22Rv1 (cell line): ENCODE measurements at regions not wholly inside any gene's neighbourhood (a gene's known extent, or its start where the extent isn't known, plus 50 kb on each side); places are given as distances from the start of the nearest gene placed in this dataset.

Experiments used
- ZFX ChIP-seq: fragments of 450-650 bp; IDR thresholded peaks from 2 replicates; pipeline ENCODE4 v1.6.1; 2017; ENCODE audit warnings: antibody characterized with exemption, borderline replicate concordance
- TF ChIP-seq, protein P1 (sequence below): fragments of 450-650 bp; IDR thresholded peaks from 2 replicates; pipeline ENCODE4 v1.5.1; 2017; ENCODE audit warnings: mild to moderate bottlenecking

DNA sequence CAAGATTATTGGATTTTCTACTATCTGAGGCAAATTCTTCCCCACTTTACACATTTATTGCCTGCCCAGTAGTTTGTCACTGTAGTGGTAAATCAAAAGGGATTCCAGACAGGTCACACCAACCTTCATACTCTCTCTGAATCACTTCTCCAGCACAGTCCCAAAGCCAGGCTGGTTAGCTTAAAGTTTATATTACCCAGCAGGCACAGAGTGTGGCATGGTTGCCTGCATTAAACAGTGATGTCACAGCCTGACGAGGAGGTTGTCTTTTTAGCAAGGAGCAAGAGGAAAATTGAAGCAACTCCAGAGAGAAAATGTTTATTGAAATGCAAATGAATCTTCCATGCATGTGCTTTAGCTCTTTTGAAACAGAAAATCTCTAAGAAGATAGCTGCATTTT lies 375.5 kb upstream of the CELF2 start:
- TF ChIP-seq, protein P1, sequence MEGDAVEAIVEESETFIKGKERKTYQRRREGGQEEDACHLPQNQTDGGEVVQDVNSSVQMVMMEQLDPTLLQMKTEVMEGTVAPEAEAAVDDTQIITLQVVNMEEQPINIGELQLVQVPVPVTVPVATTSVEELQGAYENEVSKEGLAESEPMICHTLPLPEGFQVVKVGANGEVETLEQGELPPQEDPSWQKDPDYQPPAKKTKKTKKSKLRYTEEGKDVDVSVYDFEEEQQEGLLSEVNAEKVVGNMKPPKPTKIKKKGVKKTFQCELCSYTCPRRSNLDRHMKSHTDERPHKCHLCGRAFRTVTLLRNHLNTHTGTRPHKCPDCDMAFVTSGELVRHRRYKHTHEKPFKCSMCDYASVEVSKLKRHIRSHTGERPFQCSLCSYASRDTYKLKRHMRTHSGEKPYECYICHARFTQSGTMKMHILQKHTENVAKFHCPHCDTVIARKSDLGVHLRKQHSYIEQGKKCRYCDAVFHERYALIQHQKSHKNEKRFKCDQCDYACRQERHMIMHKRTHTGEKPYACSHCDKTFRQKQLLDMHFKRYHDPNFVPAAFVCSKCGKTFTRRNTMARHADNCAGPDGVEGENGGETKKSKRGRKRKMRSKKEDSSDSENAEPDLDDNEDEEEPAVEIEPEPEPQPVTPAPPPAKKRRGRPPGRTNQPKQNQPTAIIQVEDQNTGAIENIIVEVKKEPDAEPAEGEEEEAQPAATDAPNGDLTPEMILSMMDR = no peak
- no peak for TF ChIP-seq ZFX
